IMR-90 (cell line): ENCODE measurements at regions not wholly inside any gene's neighbourhood (a gene's known extent, or its start where the extent isn't known, plus 50 kb on each side); places are given as distances from the start of the nearest gene placed in this dataset.

Source experiments
- ATAC-seq: fragments of 200-7000 bp; cut with Tn5 transposase; 2 replicates; pipeline ENCODE4 v1.9.1; 2020; ENCODE audit warnings: low read depth, mild to moderate bottlenecking, moderate library complexity
- BruUV-seq: library from RNA; stranded (reverse); fragments of 400-500 nt; replicated peaks from 2 replicates; lab custom pipeline; 2021; lab: Mats Ljungman, UMichigan
- CTCF ChIA-PET: fragments of 300-600 bp; formaldehyde crosslinking; extraction: SDS; loops from one replicate; lab custom pipeline; 2021; ENCODE audit warnings: antibody characterized with exemption; lab: Yijun Ruan, JAX
- POLR2A ChIA-PET: fragments of 300-600 bp; sonication (Branson Sonifier 250); formaldehyde crosslinking; loops from one replicate; lab custom pipeline; 2022; ENCODE audit warnings: antibody characterized with exemption; ENCODE audit not compliant: unreplicated experiment; lab: Charles Lee
- DNase-seq: peaks from one replicate; pipeline ENCODE4 v3.0.0; 2013
- H2AFZ ChIP-seq: replicated peaks from 2 replicates; pipeline ENCODE3; 2013; ENCODE audit warnings: low read length, mild to moderate bottlenecking; ENCODE audit not compliant: poor library complexity
- H2AK5ac ChIP-seq: 2 replicates; pipeline ENCODE4 v1.6.1; 2013; ENCODE audit warnings: low read depth, low read length, inconsistent platforms
- H2AK9ac ChIP-seq: replicated peaks from 2 replicates; pipeline ENCODE3; 2013; ENCODE audit warnings: mild to moderate bottlenecking, low read depth, low read length, moderate library complexity; ENCODE audit not compliant: poor library complexity
- H2BK120ac ChIP-seq: 2 replicates; pipeline ENCODE4 v1.6.1; 2013; ENCODE audit warnings: low read depth, low read length, inconsistent platforms
- H2BK15ac ChIP-seq: 3 replicates; pipeline ENCODE4 v1.6.1; 2013; ENCODE audit warnings: low read depth, low read length, inconsistent platforms
- H2BK20ac ChIP-seq: 2 replicates; pipeline ENCODE4 v1.6.1; 2013; ENCODE audit warnings: low read depth, mild to moderate bottlenecking, inconsistent platforms, low read length, moderate library complexity
- H2BK5ac ChIP-seq: 2 replicates; pipeline ENCODE4 v1.6.1; 2013; ENCODE audit warnings: mild to moderate bottlenecking, low read depth, low read length, inconsistent platforms; ENCODE audit not compliant: poor library complexity, severe bottlenecking
- H3K14ac ChIP-seq: replicated peaks from 2 replicates; pipeline ENCODE4 v1.6.1; 2013; ENCODE audit warnings: low read depth, low read length, inconsistent platforms
- H3K18ac ChIP-seq: 2 replicates; pipeline ENCODE4 v1.6.1; 2013; ENCODE audit warnings: low read depth, low read length, control low read depth
- H3K23ac ChIP-seq: 2 replicates; pipeline ENCODE4 v1.6.1; 2013; ENCODE audit warnings: low read depth, low read length, inconsistent platforms
- H3K27ac ChIP-seq: 2 replicates; pipeline ENCODE4 v1.5.1; 2013; ENCODE audit warnings: mild to moderate bottlenecking, control low read depth, low read length; ENCODE audit not compliant: insufficient read depth
- H3K27me3 ChIP-seq: 2 replicates; pipeline ENCODE4 v1.6.1; 2013; ENCODE audit warnings: low read length; ENCODE audit not compliant: control insufficient read depth, insufficient read depth
- H3K36me3 ChIP-seq: 2 replicates; pipeline ENCODE4 v1.6.1; 2013; ENCODE audit warnings: low read length, mixed read lengths; ENCODE audit not compliant: control insufficient read depth, insufficient read depth
- H3K4ac ChIP-seq: 2 replicates; pipeline ENCODE4 v1.6.1; 2013; ENCODE audit warnings: low read depth, low read length, inconsistent platforms
- H3K4me1 ChIP-seq: 2 replicates; pipeline ENCODE4 v1.6.1; 2013; ENCODE audit warnings: low read length, mixed read lengths; ENCODE audit not compliant: control insufficient read depth, insufficient read depth
- H3K4me2 ChIP-seq: 2 replicates; pipeline ENCODE4 v1.6.1; 2013; ENCODE audit warnings: low read depth, mild to moderate bottlenecking, control low read depth, low read length, moderate library complexity
- H3K4me3 ChIP-seq: 2 replicates; pipeline ENCODE4 v1.5.1; 2013; ENCODE audit warnings: low read depth, mild to moderate bottlenecking, control low read depth, low read length, moderate library complexity; ENCODE audit not compliant: insufficient read depth
- H3K56ac ChIP-seq: 2 replicates; pipeline ENCODE4 v1.6.1; 2013; ENCODE audit warnings: low read length, inconsistent platforms; ENCODE audit not compliant: insufficient read depth; ENCODE audit errors: extremely low read depth
- H3K79me1 ChIP-seq, 2 experiments: 2 replicates each; pipeline ENCODE4 v1.6.1; 2013; ENCODE audit warnings: low read length in 2 of 2, inconsistent platforms in 1 of 2, low read depth in 1 of 2
- H3K9ac ChIP-seq: 2 replicates; pipeline ENCODE4 v1.6.1; 2013; ENCODE audit warnings: low read depth, low read length, control low read depth
- H3K9me1 ChIP-seq: 2 replicates; pipeline ENCODE4 v1.6.1; 2013; ENCODE audit warnings: low read length, inconsistent platforms; ENCODE audit not compliant: insufficient read depth
- H3K9me3 ChIP-seq: 2 replicates; pipeline ENCODE4 v1.6.1; 2013; ENCODE audit warnings: low read length; ENCODE audit not compliant: control insufficient read depth, insufficient read depth
- H4K20me1 ChIP-seq: 2 replicates; pipeline ENCODE4 v1.6.1; 2013; ENCODE audit warnings: low read length, inconsistent platforms; ENCODE audit not compliant: insufficient read depth
- H4K5ac ChIP-seq: 2 replicates; pipeline ENCODE4 v1.6.1; 2013; ENCODE audit warnings: mild to moderate bottlenecking, low read depth, low read length, control low read depth
- H4K8ac ChIP-seq, 2 experiments: 2 replicates each; pipeline ENCODE4 v1.6.1; 2013; ENCODE audit warnings: low read depth in 2 of 2, low read length in 2 of 2, control low read depth in 1 of 2, inconsistent platforms in 1 of 2
- H4K91ac ChIP-seq: 2 replicates; pipeline ENCODE4 v1.6.1; 2013; ENCODE audit warnings: low read depth, low read length, inconsistent platforms; ENCODE audit not compliant: insufficient read depth
- BHLHE40 ChIP-seq: fragments of 150-350 bp; IDR thresholded peaks from 2 replicates; pipeline ENCODE4 v1.6.1; 2016; ENCODE audit warnings: mild to moderate bottlenecking, low read depth, low read length
- CEBPB ChIP-seq: IDR thresholded peaks from 2 replicates; pipeline ENCODE4 v1.6.1; 2012; ENCODE audit warnings: low read depth, low read length, improper control_type of control experiment
- CHD1 ChIP-seq: IDR thresholded peaks from 2 replicates; pipeline ENCODE4 v1.6.1; 2012; ENCODE audit warnings: low read depth, low read length, improper control_type of control experiment
- CTCF ChIP-seq: conservative IDR thresholded peaks from 2 replicates; pipeline ENCODE4 v1.5.1; 2012; ENCODE audit warnings: mild to moderate bottlenecking, low read depth, low read length, improper control_type of control experiment
- ELK1 ChIP-seq: fragments of 150-350 bp; IDR thresholded peaks from 2 replicates; pipeline ENCODE4 v1.6.1; 2016; ENCODE audit warnings: low read depth, mild to moderate bottlenecking, low read length, moderate library complexity, borderline replicate concordance
- FOS ChIP-seq: fragments of 150-350 bp; IDR thresholded peaks from 2 replicates; pipeline ENCODE4 v1.6.1; 2016; ENCODE audit warnings: low read depth, low read length
- MAFK ChIP-seq: IDR thresholded peaks from 2 replicates; pipeline ENCODE4 v1.6.1; 2012; ENCODE audit warnings: low read depth, low read length, improper control_type of control experiment
- MAZ ChIP-seq: IDR thresholded peaks from 2 replicates; pipeline ENCODE4 v1.6.1; 2012; ENCODE audit warnings: low read depth, mild to moderate bottlenecking, low read length, improper control_type of control experiment, moderate library complexity, borderline replicate concordance
- MXI1 ChIP-seq: IDR thresholded peaks from 2 replicates; pipeline ENCODE4 v1.6.1; 2012; ENCODE audit warnings: low read depth, mild to moderate bottlenecking, low read length, moderate library complexity, borderline replicate concordance
- NFE2L2 ChIP-seq: fragments of 150-350 bp; IDR thresholded peaks from 2 replicates; pipeline ENCODE4 v1.6.1; 2016; ENCODE audit warnings: low read depth, mild to moderate bottlenecking, low read length
- POLR2A ChIP-seq: IDR thresholded peaks from 2 replicates; pipeline ENCODE4 v1.6.1; 2012; ENCODE audit warnings: mild to moderate bottlenecking, low read depth, low read length
- RAD21 ChIP-seq: IDR thresholded peaks from 2 replicates; pipeline ENCODE4 v1.6.1; 2012; ENCODE audit warnings: low read length, improper control_type of control experiment
- RCOR1 ChIP-seq: IDR thresholded peaks from 2 replicates; pipeline ENCODE4 v1.6.1; 2012; ENCODE audit warnings: mild to moderate bottlenecking, low read length, improper control_type of control experiment; ENCODE audit not compliant: insufficient replicate concordance
- RFX5 ChIP-seq: IDR thresholded peaks from 2 replicates; pipeline ENCODE4 v1.8.0; 2012; ENCODE audit warnings: low read depth, mild to moderate bottlenecking, low read length, moderate library complexity
- SMC3 ChIP-seq: fragments of 150-350 bp; IDR thresholded peaks from 2 replicates; pipeline ENCODE4 v1.6.1; 2016; ENCODE audit warnings: low read depth, mild to moderate bottlenecking, antibody characterized with exemption, low read length, moderate library complexity
- WGBS, 2 experiments: methylation state at CpG; one replicate each; pipeline versions ENCODE4 v1.1.5 to v1.1.7; 2013; ENCODE audit warnings: missing lambda C conversion rate in 2 of 2; ENCODE audit not compliant: insufficient read length in 1 of 2; ENCODE audit errors: extremely low coverage in 2 of 2; 5-methylcytosine and 5-hydroxymethylcytosine counted together
- dilution Hi-C: fragments of 300-500 bp; cut with HindIII; formaldehyde crosslinking; loops from one replicate; pipeline ENCODE4 v1.14.3; 2018; ENCODE audit warnings: low sequenced_read_pairs; ENCODE audit not compliant: unreplicated experiment
- in situ Hi-C: fragments of 300-500 bp; cut with MboI; formaldehyde crosslinking; loops from 3 replicates; pipeline ENCODE4 v1.14.3; 2019; ENCODE audit warnings: low sequenced_read_pairs, inconsistent platforms, mixed read lengths
- intact Hi-C: fragments of 100-400 bp; cut with micrococcal nuclease; formaldehyde crosslinking; loops from 2 replicates; pipeline ENCODE4 v1.10.0; 2022
- TF ChIP-seq, protein P1 (sequence below): fragments of 150-350 bp; IDR thresholded peaks from 2 replicates; pipeline ENCODE4 v1.6.1; 2017; ENCODE audit warnings: mild to moderate bottlenecking, antibody characterized with exemption, low read length, low read depth

DNA sequence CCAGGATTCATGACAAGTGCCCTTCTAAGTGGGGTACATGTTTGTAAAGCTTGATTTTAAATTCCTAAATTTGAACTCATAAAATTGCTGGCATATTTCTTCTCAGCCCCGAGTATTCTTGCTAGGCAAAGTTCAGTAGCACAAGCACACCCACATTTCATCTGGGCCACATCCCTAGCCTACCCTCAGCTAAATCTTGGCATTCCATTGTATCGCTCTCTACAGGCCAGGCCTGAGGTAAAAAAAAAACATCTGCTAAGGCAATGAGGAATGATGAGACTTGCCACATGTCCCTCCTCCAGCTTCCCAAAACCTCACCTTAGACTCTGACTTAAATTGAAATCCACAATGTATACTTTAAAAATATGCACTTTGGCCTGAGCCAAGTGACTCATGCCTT lies 51.4 kb upstream of the VCX3B start:
- no peaks in the 10 kb centered on the region for H3K9me1 ChIP-seq
- H3K56ac ChIP-seq = no peak overlapping the region
- H3K4me3 ChIP-seq = no peak overlapping the region
- no peak overlapping the region for H2BK120ac ChIP-seq
- no peak overlapping the region for H2AK5ac ChIP-seq
- in situ Hi-C loops = no loop called here
- TF ChIP-seq RFX5 (no peak), BHLHE40 (no peak), MXI1 (no peak), CHD1 (no peak), FOS (no peak), SMC3 (no peak), NFE2L2 (no peak), RAD21 (no peak), RCOR1 (no peak), MAFK (no peak), CTCF (no peak), ELK1 (no peak), POLR2A (no peak), CEBPB (no peak), MAZ (no peak)
- TF ChIP-seq, protein P1, sequence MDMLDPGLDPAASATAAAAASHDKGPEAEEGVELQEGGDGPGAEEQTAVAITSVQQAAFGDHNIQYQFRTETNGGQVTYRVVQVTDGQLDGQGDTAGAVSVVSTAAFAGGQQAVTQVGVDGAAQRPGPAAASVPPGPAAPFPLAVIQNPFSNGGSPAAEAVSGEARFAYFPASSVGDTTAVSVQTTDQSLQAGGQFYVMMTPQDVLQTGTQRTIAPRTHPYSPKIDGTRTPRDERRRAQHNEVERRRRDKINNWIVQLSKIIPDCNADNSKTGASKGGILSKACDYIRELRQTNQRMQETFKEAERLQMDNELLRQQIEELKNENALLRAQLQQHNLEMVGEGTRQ = no peak
- no peak overlapping the region for H4K8ac ChIP-seq
- H4K5ac ChIP-seq = no peak overlapping the region
- no peaks in the 10 kb centered on the region for H3K27me3 ChIP-seq
- ChIA-PET CTCF (no interaction called here), POLR2A (no interaction called here)
- BruUV-seq = no TSS peak
- intact Hi-C loops = no loop called here
- dilution Hi-C loops = no loop called here
- no peak overlapping the region for H2BK20ac ChIP-seq
- no peaks in the 10 kb centered on the region for H4K20me1 ChIP-seq
- ATAC-seq = no peak
- no peak overlapping the region for H2BK15ac ChIP-seq
- H3K9ac ChIP-seq = no peak overlapping the region
- no peak overlapping the region for H3K23ac ChIP-seq
- H3K18ac ChIP-seq = no peak overlapping the region
- no peaks in the 10 kb centered on the region for H3K79me1 ChIP-seq
- peaks cover 10% of the 10 kb centered on the region for H3K9me3 ChIP-seq
- H3K4ac ChIP-seq = no peak overlapping the region
- no peak overlapping the region for H2BK5ac ChIP-seq
- H2AK9ac ChIP-seq = no peak overlapping the region
- DNase-seq = no peak
- no peak overlapping the region for H4K91ac ChIP-seq
- H2AFZ ChIP-seq = no peak overlapping the region
- H3K36me3 ChIP-seq = no peaks in the 10 kb centered on the region
- H3K27ac ChIP-seq = no peak overlapping the region
- 50% methylated on average over 1 of the region's 2 CpGs; no CpG with 5 or more reads in 1 of the 2 experiments for WGBS, 2 experiments
- no peaks in the 10 kb centered on the region for H3K4me1 ChIP-seq
- H3K14ac ChIP-seq = no peak overlapping the region
- H3K4me2 ChIP-seq = no peak overlapping the region
